ENCODE measurements at regions not wholly inside any gene's neighbourhood (a gene's known extent, or its start where the extent isn't known, plus 50 kb on each side); places are given as distances from the start of the nearest gene placed in this dataset.
"Not testable (repeated sequence)": the region's sequence is repeated elsewhere in the genome, so short reads cannot be mapped to it uniquely, and the experiment has no call there.

GRCh38 chr1:99481-99880, 352.0 kb downstream of the OR4F29 start:
- DNase-seq = not testable (repeated sequence)

GRCh38 chr1:98811-99210, 352.7 kb downstream of the OR4F29 start:
- DNase-seq = not testable (repeated sequence)

DNA sequence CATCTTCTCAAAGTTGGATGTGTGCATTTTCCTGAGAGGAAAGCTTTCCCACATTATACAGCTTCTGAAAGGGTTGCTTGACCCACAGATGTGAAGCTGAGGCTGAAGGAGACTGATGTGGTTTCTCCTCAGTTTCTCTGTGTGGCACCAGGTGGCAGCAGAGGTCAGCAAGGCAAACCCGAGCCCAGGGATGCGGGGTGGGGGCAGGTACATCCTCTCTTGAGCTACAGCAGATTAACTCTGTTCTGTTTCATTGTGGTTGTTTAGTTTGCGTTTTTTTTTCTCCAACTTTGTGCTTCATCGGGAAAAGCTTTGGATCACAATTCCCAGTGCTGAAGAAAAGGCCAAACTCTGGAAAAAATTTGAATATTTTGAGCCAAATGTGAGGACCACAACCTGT, 360.2 kb downstream of the OR4F29 start:
- DNase-seq = not testable (repeated sequence)

- DNase-seq = not testable (repeated sequence)
Observed at GRCh38 chr1:88110-88509, 363.4 kb downstream of the OR4F29 start.

DNA sequence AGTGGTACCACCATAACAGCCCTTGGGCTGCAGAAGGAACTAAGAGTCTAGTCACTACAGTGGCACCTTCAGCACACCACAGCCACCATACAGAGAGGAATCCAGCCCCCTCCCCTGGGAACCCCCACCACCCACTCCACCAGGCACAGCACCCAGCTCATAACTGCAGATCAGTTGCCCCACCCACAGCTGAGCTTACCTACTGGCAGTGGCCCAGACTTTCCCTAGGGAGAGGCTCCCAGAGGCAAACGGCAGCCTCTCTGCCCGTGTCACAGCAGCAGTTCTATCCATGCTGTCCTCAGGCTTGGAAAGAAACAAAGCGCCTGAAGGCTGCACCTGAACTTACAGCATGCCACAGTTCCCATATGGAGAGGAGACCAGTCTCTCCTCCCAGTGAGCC, 372.3 kb downstream of the OR4F29 start:
- DNase-seq = not testable (repeated sequence)

- not testable (repeated sequence) for DNase-seq
Observed at GRCh38 chr1:65119-65518, 386.4 kb downstream of the OR4F29 start, which contains the start of gene OR4F5. Gene OR4F5, plus strand, starts transcription at chr1:65419.

- not testable (repeated sequence) for DNase-seq
Observed at GRCh38 chr1:56014-56531, 395.4 kb downstream of the OR4F29 start.

DNA sequence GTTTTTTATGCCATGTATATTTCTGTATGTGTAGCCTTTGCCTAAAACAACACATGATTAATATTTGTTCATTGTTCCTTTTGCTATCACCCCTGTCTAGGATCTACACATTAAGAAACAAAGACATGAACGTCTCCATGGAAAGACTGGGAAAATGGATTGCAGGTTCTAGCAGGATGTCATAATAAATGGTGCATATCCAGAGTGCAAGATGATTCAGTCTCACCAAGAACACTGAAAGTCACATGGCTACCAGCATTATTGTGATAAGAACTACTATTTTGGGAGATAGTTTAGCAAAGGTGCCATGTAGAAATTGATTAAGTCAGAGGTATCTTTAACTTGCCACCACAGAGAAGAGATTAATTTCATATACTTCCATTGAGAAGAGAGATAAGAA, 398.3 kb downstream of the OR4F29 start:
- DNase-seq = not testable (repeated sequence)

DNA sequence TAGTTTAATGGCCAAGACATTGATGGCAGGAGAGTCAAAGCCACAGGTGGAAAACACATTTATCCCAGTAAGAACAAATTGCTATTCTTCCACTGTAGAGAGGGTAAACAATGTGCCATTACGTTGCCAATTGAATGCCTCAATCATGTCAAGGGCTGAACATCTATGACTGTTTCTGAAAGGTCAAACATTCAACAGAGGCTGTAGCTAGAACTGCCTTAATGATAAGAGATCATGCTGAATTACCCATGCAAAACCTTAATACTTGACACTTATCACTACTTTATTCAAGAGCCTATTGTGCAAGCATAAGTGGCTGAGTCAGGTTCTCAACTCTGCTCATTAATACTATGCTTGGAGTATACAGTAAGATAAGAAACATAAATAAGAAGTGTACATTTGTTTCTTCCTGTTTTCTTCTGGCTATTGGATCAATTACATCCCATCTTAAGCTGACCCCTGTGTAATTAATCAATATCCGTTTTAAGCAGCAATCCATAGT, 409.5 kb downstream of the OR4F29 start:
- not testable (repeated sequence) for DNase-seq

DNA sequence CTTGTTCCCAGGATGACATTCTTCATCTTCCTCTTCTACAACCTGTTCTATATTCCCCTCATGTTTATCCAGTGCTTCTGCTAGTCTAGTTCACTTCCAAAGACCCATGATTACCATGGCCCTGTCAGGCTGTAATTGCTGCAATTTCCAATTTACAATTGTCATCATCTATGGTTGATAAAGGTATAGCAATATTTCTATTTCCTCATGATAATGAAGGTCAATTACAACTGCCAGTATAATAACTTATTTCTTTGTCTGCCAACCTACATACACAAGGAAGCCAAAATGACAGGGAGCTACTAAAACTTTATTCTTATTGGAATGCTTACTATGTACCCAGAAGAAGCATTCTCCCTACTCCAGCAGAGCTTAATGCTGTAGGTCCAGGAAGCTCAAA, 410.3 kb downstream of the OR4F29 start:
- not testable (repeated sequence) for DNase-seq

DNA sequence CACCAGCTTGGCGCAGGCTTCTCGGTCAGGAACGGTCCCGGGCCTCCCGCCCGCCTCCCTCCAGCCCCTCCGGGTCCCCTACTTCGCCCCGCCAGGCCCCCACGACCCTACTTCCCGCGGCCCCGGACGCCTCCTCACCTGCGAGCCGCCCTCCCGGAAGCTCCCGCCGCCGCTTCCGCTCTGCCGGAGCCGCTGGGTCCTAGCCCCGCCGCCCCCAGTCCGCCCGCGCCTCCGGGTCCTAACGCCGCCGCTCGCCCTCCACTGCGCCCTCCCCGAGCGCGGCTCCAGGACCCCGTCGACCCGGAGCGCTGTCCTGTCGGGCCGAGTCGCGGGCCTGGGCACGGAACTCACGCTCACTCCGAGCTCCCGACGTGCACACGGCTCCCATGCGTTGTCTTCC, 422.3 kb downstream of the OR4F29 start:
- DNase-seq = not testable (repeated sequence)

DNA sequence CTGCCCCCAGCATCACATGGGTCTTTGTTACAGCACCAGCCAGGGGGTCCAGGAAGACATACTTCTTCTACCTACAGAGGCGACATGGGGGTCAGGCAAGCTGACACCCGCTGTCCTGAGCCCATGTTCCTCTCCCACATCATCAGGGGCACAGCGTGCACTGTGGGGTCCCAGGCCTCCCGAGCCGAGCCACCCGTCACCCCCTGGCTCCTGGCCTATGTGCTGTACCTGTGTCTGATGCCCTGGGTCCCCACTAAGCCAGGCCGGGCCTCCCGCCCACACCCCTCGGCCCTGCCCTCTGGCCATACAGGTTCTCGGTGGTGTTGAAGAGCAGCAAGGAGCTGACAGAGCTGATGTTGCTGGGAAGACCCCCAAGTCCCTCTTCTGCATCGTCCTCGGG, 434.2 kb downstream of the OR4F29 start:
- not testable (repeated sequence) for DNase-seq

GRCh38 chr1:16025-16424, 435.5 kb downstream of the OR4F29 start:
- DNase-seq = not testable (repeated sequence)

GRCh38 chr1:9941-10717, 441.3 kb downstream of the OR4F29 start:
- DNase-seq = not testable (repeated sequence)

Measured in inflammatory macrophage (primary cell).